ENCODE measurements at regions not wholly inside any gene's neighbourhood (a gene's known extent, or its start where the extent isn't known, plus 50 kb on each side); places are given as distances from the start of the nearest gene placed in this dataset.

DNA sequence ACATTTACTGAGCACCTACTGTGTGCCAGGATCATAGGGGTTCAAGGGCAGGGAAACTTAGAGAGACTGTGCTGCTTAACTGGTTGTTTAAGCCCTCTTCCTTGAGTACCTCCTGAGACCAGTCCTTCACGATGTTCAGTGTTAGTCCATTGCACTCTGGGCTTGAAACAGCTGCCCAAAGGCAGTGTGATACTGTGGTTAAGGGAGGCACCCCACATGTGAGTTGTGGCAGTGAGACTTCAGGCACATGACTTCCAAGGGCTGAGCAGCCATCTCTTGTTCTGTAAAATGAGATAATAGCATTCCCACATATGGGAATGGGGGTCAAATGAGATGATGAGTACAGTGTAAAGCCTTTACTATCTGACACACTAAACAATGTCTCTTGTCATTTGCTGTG is 75.1 kb downstream of the LINGO1 start:
- DNase-seq, result no peak

DNA sequence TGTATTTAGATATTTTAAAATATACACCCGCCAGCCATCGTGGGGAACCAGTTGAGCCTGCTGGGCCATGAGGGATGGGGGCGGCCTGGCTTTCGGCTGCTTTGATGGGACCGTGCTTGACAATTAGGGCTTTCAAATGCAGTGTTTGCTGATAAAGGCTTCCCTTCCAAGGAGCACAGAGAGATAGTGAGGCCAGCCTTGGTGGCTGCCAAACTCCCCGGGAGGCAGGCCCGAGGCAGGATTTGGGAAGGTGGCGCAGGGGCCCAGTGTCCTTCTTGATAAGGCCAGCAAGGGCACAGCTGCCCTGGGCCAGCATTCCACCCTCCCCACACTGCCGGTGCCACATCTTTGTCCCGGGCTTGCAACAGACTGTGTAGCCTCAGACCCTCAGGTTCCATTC is 75.6 kb downstream of the LINGO1 start:
- no peak for DNase-seq

DNA sequence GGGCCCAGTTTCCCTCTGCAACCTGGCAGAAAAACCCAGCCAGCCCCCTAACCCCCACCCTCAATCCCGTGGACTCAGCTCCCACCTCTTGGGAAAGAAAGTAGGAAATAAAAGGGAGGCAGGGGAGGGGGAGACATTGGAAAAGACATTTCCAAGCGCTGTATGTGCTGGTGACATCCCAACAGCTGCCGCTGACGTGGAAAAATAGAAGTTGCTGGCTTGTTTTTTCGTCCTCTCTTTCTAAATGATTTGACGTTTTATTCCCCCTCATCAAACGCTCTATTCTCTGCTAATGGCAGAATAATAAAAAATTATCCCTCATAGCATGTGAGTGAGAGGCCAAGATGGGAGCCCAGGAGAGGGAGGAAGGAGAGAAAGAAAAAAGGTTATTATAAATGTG is 76.1 kb downstream of the LINGO1 start:
- DNase-seq, result no peak

DNA sequence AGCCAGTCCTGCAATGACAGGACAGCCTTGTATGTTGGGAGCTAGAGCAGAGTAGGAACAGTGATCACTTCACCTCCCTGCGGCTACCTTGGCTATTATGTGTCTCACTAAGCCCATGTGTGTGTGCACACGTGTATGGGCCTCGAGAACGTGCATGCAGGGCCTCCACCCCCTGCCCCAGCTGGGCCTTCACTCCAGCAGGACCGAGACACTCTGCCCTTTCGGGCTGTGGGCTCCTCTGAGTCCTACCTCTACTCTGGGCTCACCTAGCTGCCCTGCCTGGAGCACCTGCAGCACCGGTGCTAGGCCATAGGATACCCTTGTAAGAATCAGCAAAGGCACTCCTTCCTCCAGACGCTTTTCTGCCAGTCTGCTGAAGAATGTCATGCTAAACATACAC is 77.5 kb downstream of the LINGO1 start:
- no peak for DNase-seq

DNA sequence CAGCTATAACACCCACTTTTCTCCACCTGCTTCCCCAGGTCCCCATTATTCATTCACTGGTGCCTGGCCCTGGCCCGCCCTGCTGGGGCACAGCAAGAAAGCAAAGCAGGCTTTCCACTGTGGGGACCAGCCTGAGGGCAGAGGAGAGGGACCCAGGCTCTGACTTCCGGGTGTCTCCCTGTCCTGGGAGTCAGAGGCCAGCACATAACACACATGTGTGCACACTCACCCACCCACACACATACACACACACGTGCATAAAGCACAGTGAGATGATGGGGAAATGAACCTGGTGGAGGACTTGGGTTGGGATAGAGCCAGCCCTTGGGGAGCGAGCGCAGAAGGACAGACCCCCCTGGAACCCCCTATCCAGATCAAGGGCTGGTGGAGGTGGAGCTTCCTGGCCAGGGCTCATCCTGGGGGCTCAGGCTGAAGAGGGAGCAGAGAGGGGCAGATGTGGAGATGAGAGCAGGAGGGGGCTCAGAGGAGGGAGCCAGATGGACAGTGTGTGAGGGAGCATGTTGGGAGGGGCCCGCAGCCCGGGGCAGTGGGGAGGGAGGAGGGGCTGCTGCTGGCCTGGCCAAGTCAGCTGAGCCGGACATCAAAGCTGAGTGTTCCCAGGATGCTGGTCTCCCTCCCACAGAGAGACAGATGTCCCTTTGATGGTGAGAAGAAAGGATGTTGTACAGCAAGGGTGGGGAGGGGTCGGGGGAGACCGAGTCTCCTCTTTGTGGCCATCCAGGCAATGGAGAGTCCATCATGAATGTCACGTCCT is 78.2 kb downstream of the LINGO1 start:
- DNase-seq, result no peak

DNA sequence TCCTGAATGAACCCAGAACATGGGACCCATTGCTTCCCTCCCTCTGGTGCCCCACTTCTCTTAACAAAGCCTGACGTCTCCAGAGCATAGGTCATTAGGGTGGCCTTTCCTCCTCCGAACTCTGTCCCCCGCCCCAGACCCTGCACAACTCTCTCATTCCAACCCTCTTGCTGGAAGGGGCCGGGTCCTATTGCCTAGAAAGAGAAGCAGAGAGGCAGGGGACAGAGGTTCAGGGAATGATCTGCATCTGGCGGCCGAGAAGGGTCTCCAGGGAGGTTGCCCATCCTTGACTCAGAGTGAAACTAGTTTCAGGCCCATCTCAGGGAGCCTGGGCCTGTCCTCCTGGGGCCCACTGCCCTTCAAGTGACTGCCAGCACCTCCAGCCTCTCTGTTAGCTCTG is 79.0 kb downstream of the LINGO1 start:
- DNase-seq, result no peak

DNA sequence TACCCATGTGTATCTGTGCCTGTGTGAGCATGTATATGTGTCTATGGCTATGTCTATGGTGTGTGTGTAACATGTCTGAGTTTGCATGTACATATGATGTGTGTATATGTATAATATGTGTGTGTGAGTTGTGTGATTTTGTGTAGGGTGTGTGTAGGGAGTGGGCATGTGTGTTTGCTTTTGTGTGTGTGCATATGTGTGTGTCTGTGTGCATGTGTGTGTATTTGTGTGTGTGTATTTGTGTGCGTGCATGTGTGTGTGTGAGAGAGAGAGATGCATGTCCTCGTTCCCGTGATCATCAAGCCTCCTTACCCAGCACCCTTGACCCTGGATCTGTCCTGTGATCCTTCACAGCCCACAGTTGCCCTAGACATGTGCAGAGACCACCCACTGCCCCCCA is 79.5 kb downstream of the LINGO1 start:
- DNase-seq, result no peak

DNA sequence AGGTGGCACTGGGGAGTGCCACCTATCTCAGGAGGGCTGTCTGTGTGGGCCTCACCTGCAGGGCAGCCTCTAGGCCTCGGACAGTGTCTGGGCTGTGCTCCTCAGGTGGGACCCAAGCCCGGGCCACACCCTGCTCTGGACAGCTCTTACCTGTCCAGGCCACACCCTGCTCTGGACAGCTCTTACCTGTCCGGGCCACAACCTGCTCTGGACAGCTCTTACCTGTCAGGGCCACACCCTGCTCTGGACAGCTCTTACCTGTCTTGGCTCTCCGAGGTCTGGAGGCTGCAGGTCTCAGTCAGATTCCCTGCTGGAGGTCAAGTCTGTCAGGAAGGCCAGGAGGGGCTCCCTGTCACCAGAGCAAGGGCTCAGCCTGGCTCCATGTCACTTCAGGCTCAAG is 80.6 kb downstream of the LINGO1 start:
- no peak for DNase-seq

DNA sequence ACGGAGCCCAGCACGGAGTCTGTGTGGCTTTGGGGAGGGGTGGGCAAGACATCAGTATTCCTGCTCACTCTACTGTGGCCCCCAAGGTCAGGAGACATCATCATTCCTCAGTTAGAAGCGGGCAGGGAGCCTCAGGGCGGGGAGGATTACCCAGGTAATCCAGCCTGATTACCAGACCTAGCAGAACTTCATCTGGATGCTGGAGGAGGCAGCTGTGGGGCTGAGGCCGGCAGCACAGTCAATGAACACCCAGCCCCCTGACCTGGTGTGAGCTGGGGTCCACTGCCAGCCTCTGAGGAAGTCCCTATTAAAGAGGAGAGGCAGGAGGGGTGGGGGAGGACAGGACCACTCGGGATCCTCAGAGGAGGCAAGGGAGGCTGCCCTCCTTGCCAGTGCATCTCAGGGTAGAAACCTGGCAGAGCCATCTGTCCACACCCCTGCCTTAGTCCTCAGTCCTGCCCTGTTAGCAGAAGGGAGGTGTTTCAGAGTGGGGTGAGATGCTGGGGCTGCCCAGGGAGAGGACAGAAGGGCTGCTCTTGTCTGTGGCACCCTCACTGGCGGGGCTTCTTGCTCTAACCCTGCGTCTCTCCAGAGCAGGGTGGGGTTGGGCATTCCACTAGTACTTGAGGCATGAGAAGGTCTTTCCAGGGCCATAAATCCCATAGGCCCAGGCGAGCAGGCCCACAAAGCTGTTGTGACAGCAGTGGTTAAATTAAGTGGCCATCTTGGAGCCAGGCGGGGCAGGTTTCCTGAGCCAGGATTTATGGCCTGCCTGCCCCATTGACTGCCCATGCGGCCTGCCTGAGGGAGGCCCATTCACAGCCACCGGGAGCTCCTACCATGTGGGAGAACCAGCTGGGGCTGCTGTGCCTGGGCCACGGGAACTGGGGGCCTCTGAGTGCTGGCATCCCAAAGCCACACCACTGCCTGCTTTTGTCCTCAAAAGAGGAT is 82.1 kb downstream of the LINGO1 start:
- no peak for DNase-seq

DNA sequence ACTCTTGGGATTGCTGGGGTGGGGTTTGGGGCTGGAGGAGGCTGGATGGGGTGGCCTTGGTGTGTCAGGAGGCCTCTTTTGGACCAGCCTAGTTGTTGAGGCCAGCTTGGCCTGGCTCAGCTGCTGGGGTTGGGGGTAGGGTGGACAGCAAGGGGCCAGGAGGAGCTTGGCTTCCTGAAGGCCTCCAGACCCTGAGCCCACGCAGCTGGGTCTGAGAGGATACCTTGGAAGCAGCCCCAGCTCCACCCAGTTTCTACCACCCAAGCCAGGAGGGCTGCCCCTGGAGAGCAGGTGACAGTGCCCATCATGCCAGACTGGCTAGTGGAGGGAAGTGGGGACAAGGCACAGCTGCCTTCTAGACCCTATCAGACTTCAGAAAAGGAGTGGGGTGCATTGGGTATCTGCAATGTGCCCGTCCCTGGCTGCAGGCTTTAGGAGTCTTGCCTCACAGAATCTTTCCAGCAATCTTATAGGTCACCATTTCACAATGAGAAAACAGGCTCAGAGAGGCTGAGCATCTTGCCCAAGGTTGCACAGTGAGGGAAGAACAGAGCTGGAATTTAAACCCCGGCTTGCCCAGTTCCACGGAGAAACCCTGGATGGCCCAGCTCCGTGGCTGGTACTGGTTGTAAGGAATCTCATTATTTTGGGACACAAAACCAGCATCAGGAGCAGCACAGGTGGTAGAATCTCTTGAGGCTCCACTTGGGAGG is 83.0 kb downstream of the LINGO1 start:
- no peak for DNase-seq

DNA sequence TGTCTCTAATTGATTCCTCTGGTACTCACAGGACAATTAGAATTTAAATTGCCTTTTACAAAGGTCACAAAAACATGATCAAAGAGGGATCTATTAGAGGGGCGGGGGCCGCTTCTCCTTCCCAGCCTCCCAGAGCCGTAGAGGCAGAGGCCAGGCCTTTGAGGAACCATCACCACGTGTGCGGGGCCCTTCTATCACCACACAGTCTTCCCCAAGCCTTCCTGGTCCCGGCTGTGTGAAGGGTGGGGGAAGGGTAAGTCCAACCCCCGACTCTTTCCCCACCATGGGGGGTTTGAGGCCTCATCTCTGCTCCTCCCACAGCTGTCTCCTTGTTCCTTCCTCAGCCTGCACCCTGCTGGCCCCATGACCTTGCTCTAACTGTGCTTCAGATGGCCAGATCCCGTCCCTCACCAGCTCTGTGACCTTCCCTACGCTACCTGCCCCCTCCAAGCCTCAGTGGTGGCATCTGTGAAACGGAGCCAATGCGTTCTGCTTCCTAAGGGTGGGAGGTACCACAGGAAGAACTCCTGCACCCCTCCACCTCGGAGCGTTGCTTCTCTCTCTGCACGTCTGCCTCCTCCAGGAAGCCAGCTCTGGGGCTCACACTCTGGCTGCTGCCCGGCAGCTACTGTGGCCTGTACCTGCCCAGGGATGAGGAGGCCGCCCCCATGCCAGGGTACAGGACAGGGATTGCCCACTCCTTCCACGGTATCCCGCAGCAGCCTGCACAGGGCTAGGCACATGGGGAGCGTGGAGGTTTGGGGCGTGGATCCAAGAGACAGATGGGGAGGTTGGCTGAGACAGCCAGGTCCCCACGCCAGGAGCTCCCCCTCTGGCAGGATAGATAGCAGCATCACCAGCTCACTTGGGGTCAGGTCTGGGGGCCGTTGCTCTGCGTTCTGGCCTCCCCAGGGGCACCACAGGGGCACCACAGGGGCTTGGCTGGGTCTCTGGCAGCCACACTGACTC is 83.8 kb downstream of the LINGO1 start:
- no peak for DNase-seq

DNA sequence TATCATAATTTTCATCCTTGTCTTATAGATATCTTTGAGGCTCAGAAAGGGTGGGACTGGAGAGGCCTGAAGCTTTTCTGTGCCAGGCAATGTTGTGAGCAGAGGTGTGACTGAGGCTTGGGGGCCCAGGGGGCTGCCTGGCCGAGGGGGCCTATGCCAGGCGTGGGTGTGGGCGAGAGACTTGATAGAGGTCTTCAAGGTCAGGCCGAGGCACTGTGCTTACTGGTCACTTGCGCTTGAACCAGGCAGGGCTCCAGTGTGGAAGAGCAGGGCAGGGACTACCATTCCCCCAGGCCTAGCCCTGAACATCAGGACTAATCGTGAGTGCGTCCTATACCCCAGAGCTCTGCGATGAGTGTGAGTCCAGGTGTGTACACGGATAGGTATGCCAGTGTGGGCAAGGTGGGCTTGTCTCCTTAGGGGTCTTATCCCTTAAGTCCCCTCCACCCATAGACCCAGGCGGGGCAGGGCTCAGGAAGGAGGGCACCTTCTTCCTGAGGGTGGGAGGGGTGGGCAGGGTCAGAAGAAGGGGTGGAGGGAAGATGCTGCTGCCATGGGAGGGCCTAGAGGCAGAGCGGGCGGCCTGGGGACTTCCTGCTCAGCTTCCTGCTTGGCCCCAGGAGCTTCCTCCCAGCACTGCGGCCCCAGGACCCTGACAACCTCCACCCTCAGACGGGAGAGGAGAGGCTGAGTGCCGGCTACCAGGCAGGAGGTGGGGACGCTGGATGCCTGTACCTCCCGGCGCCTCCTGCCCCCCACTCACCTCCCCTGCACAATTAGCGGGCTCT is 84.7 kb downstream of the LINGO1 start:
- no peak for DNase-seq

DNA sequence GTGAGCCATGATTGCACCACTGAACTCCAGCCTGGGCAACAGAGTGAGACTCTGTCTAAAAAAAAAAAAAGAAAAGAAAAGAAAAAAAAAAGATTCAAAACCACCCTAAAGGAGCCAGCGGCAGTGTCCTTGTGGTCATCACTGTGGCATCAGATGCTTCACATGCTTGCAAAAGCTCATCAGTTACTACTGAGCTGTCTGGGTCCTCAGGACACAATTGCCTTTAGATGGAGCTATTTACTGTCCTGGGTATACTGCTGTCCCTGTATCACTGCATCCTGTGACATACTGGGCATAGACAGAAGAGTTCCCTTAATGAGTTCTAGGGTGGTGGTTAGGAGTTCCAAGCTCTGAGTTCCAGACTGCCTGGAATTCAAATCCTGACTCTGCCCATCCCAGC is 85.8 kb downstream of the LINGO1 start:
- no peak for DNase-seq

DNA sequence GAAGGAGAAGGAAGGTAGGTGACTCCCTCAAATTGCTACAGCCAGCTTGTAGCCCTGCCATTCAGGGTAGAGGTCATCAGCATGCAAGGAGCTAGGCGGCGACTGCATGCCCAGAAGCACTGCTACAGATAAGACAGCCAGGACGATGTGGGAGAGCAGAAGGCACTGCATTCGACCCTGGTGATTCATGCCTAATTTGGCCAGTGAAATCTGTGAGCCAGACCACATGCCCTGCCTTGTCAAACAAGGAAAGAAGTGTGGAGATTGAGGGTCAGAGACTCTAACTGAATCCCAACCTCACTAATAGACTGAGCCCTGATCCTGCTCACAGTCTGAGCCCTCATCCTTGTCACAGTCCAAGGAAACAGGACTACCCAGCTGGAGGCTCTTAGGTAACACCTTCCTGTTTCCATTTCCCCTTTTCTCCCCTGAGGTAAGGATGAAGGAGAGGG is 86.6 kb downstream of the LINGO1 start:
- no peak for DNase-seq

DNA sequence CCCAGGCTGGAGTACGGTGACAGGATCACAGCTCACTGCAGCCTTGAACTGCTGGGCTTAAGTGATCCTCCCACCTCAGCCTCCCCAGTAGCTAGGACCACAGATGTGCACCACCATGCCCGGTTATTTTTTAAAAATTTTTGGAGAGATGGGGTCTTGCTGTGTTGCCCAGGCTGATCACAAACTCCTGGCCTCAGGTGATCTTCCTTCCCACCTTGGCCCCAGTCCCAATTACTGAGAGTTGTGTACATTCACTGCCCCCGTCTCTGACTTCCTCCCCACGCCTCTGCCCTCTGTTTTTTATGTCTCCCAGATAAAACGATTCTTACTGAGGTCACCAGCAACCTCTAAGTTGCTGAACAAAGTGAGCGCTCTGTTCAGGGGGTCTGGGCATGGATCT is 87.7 kb downstream of the LINGO1 start:
- no peak for DNase-seq

DNA sequence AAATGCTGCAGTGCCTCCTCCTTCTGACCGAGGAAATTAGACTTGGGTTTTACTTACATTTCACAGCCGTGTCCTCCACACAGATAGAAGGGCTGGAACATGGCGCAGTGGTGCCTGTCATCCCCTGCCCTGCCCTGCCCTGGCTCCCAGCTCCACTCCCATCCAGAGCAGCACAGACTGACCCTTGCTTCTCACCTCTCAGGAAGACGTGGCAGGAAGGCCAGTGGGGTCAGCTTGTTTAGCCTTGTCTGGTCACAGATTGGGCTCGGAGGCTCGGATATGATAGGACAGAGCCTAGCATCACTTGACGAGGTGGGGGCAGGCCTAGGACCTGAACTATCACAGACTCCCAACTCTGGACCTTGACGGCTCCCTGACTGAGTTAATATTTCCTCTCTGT is 88.5 kb downstream of the LINGO1 start:
- DNase-seq, result no peak

DNA sequence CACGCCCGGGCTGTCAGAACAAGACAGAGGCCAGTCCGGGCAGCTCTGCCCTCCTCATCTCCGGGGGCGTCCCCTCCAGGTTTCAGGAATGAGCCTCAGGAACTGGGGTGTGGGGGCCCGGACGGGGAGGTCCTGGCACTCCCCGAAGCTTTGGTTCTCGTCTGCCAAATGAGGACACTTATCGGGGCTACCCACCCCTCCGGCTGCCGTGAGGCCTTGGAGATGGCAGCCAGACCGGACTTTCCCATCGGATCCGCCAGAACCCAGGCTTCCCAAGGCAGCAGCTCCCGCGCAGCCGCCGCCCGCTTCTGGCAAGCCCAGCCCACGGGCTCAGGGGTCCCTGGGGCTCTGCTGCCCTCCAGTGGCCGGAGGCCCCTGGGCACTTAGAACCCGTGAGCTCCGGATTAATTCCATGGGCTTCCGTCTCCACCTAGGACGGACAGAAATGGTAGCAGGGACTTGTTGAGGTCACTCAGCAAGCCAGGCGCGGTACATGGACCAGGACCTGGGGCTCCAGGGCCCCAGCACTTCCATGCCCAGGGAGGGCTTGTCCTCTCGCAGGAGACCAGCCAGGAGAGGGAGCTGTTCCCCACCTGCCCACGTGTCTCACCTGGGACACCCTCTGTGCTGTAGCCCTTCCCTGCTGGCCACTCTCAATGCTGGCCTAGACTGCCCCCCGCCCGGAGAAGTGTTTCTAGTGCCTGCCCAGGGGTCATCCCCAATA is 89.4 kb downstream of the LINGO1 start:
- DNase-seq, result peak; percentile 85

DNA sequence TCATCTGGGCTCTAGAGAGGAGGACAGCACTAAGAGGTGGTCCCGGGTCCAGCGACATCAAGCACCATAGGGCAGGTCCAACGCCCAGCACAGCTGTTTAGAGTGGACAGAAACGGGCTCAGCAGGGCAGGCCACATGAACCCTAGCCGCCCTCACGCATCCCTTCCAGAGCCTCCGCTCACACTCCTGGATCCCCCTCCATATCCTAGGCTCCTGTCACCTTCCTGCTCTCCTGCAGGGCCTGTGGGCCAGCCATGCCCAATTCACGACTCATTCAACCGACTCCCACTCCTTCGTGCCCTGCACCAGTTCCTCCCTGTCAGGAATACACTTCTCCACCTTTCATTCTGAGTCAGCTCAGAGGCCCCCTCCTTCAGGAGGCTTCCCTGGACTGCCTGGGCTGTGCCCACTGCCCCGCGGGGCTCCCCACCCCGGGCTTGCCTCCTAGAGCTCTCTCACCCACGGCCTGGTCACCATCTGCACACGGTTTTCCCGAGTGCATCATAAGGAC is 90.2 kb downstream of the LINGO1 start:
- no peak for DNase-seq

DNA sequence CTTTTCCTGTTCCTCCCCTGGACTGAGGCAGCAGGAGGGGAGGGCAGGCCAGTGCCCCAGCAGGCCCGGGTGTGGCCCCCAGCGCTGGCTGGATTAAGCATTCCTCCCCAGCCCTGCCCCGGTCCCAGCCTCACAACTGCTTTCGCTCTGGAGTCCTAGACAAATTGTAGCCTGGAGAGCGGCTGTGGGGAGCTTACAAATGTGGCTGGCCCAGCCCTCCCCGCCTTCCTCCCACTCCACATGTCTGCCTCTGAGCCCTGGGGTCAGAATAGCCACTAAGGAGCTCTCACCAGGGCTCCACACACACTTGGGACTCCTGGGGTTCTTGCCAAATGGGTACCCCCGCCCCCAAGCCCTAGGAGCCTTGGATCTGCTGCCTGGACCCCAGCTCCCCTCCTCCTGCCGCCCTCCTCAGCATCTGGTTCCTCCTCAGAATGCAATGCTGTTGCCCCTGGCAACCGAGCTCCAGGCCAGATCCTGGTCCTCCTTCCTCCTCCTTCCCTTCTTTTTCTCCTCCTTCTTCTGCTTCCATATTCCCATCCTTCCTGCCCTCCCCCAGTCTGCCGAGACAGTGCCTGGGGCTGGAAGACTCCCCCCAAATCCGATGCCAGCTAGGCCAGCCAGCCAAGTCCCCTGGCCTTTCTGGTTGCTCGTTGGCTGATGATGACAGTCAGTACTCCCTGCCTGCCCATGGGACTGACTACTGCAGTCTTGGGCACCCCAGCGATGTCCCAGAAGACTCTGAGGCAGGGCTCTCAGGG is 91.1 kb downstream of the LINGO1 start:
- no peak for DNase-seq

Data from stimulated activated CD4-positive, alpha-beta T cell treated with anti-CD3 and anti-CD28 coated beads, Interleukin-15, amount 100 ng/mL, for 24 hours (primary cell).